Calu3 (cell line): ENCODE measurements at regions not wholly inside any gene's neighbourhood (a gene's known extent, or its start where the extent isn't known, plus 50 kb on each side); places are given as distances from the start of the nearest gene placed in this dataset.
"Not testable (repeated sequence)": the region's sequence is repeated elsewhere in the genome, so short reads cannot be mapped to it uniquely, and the experiment has no call there.

ENCODE experiments used
- BruUV-seq: library from RNA; stranded (reverse); fragments of 400-500 nt; replicated peaks from 2 replicates; lab custom pipeline; 2021; lab: Mats Ljungman, UMichigan
- CTCF ChIA-PET: fragments of 300-600 bp; sonication (Branson Sonifier 250); formaldehyde crosslinking; loops from one replicate; lab custom pipeline; 2022; ENCODE audit warnings: antibody characterized with exemption; lab: Charles Lee
- DNase-seq: peaks from one replicate; pipeline ENCODE4 v3.0.0; 2022
- H3K27ac Mint-ChIP-seq: one replicate; pipeline ENCODE4 v1.8.0; 2022; ENCODE audit warnings: mixed read lengths; ENCODE audit not compliant: unreplicated experiment
- H3K27me3 Mint-ChIP-seq: one replicate; pipeline ENCODE4 v1.8.0; 2022; ENCODE audit warnings: mixed read lengths; ENCODE audit not compliant: unreplicated experiment
- H3K36me3 Mint-ChIP-seq: one replicate; pipeline ENCODE4 v1.8.0; 2022; ENCODE audit warnings: mild to moderate bottlenecking, moderate library complexity, mixed read lengths; ENCODE audit not compliant: insufficient read depth, unreplicated experiment
- H3K4me1 Mint-ChIP-seq: one replicate; pipeline ENCODE4 v1.8.0; 2022; ENCODE audit warnings: mild to moderate bottlenecking, low read depth, mixed read lengths; ENCODE audit not compliant: unreplicated experiment
- H3K4me3 Mint-ChIP-seq: one replicate; pipeline ENCODE4 v1.8.0; 2022; ENCODE audit warnings: mild to moderate bottlenecking, low read depth, moderate library complexity, mixed read lengths; ENCODE audit not compliant: unreplicated experiment
- H3K9me3 Mint-ChIP-seq: one replicate; pipeline ENCODE4 v1.8.0; 2022; ENCODE audit warnings: low read depth, mixed read lengths; ENCODE audit not compliant: unreplicated experiment
- intact Hi-C: fragments of 100-400 bp; cut with micrococcal nuclease; formaldehyde crosslinking; loops from one replicate; pipeline ENCODE4 v1.10.0; 2022; ENCODE audit not compliant: unreplicated experiment
- TF ChIP-seq, protein P1 (sequence below): fragments of 200-600 bp; IDR thresholded peaks from one replicate; pipeline ENCODE4 v1.8.0; 2022; ENCODE audit warnings: antibody characterized with exemption; ENCODE audit not compliant: unreplicated experiment

DNA sequence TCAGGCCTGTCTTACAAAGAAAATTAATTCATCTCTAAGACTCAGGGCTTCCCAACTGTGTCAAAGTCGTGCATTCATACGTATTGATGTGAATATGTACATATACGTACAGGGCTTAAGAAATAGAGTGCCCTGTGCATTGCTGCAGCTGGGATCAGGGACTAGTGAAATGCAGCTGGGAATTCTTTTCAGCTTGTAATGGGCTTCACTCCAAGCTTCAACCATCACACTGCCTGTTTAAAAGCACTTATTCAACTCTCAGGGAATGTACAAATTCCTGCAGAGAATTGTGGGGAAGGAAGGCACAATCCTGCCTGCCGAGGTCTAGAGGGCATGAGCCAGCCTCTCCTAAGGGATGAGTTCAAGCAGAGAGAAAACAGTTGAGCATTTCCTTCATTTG is 59.6 kb upstream of the MAN2A1 start:
- no peaks in the 10 kb centered on the region for H3K4me1 Mint-ChIP-seq
- no peaks in the 10 kb centered on the region for H3K36me3 Mint-ChIP-seq
- BruUV-seq = no TSS peak
- no peak for DNase-seq
- H3K4me3 Mint-ChIP-seq = no peak overlapping the region
- H3K27me3 Mint-ChIP-seq = peaks cover 63% of the 10 kb centered on the region
- TF ChIP-seq, protein P1, sequence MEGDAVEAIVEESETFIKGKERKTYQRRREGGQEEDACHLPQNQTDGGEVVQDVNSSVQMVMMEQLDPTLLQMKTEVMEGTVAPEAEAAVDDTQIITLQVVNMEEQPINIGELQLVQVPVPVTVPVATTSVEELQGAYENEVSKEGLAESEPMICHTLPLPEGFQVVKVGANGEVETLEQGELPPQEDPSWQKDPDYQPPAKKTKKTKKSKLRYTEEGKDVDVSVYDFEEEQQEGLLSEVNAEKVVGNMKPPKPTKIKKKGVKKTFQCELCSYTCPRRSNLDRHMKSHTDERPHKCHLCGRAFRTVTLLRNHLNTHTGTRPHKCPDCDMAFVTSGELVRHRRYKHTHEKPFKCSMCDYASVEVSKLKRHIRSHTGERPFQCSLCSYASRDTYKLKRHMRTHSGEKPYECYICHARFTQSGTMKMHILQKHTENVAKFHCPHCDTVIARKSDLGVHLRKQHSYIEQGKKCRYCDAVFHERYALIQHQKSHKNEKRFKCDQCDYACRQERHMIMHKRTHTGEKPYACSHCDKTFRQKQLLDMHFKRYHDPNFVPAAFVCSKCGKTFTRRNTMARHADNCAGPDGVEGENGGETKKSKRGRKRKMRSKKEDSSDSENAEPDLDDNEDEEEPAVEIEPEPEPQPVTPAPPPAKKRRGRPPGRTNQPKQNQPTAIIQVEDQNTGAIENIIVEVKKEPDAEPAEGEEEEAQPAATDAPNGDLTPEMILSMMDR = no peak
- peaks cover 3% of the 10 kb centered on the region for H3K9me3 Mint-ChIP-seq
- CTCF ChIA-PET = interaction anchor here (0.9 kb wide), 1 partner anchor 11 kb away, joined by 3 read pairs; no protein-coding TSS in a partner anchor
- intact Hi-C loops = no loop called here
- no peak overlapping the region for H3K27ac Mint-ChIP-seq

- no peak overlapping the region for H3K27ac Mint-ChIP-seq
- peaks cover 3% of the 10 kb centered on the region for H3K9me3 Mint-ChIP-seq
- intact Hi-C loops = no loop called here
- H3K36me3 Mint-ChIP-seq = no peaks in the 10 kb centered on the region
- TF ChIP-seq, protein P1 = no peak
- no TSS peak for BruUV-seq
- H3K4me1 Mint-ChIP-seq = no peaks in the 10 kb centered on the region
- DNase-seq = no peak
- no peak overlapping the region for H3K4me3 Mint-ChIP-seq
- CTCF ChIA-PET = no interaction called here
- H3K27me3 Mint-ChIP-seq = peaks cover 71% of the 10 kb centered on the region
These were observed 61.1 kb upstream of the MAN2A1 start for GRCh38 chr5:109628591-109628990.

DNA sequence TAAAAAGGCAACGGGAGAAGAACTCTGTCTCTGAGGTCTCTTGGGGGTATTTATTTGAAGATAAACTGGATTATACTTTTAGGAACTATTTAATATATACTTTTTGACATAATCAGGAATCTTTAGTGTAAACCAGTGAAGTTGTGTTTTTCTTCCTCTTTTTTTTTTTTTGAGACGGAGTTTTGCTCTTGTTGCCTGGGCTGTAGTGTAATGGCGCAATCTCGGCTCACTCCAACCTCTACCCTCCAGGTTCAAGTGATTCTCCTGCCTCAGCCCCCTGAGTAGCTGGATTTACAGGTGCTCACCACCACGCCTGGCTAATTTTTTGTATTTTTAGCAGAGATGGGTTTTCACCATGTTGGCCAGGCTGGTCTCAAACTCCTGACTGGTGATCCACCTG is 68.5 kb upstream of the MAN2A1 start:
- H3K27me3 Mint-ChIP-seq = peaks cover 20% of the 10 kb centered on the region
- H3K27ac Mint-ChIP-seq, H3K36me3 Mint-ChIP-seq, BruUV-seq, DNase-seq, H3K4me1 Mint-ChIP-seq, H3K4me3 Mint-ChIP-seq, H3K9me3 Mint-ChIP-seq, intact Hi-C loops, CTCF ChIA-PET: not testable (repeated sequence)

DNA sequence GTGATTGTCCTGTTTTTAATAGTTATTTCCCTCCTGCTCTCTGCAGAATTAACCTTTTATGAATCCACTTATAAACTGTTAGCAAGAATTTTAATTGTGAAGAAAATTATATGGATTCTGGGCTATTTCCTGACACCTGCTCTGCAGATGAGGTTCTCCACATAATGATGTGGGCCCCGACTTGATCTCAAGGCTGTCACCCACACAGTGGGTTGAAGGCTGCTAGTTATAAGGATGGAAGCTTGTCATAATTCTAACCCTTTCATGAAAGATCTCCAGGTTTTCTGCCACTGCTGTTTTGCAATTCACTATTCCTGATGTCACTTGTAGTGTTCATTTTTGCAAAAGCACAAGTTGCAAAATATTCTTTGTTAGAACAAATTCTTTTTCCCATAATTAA is 69.1 kb upstream of the MAN2A1 start:
- no peaks in the 10 kb centered on the region for H3K4me1 Mint-ChIP-seq
- CTCF ChIA-PET = no interaction called here
- no peak for DNase-seq
- H3K9me3 Mint-ChIP-seq = no peaks in the 10 kb centered on the region
- H3K4me3 Mint-ChIP-seq = no peak overlapping the region
- no peaks in the 10 kb centered on the region for H3K36me3 Mint-ChIP-seq
- H3K27me3 Mint-ChIP-seq = peaks cover 14% of the 10 kb centered on the region
- BruUV-seq = no TSS peak
- no peak overlapping the region for H3K27ac Mint-ChIP-seq
- TF ChIP-seq, protein P1 = no peak
- intact Hi-C loops = no loop called here

DNA sequence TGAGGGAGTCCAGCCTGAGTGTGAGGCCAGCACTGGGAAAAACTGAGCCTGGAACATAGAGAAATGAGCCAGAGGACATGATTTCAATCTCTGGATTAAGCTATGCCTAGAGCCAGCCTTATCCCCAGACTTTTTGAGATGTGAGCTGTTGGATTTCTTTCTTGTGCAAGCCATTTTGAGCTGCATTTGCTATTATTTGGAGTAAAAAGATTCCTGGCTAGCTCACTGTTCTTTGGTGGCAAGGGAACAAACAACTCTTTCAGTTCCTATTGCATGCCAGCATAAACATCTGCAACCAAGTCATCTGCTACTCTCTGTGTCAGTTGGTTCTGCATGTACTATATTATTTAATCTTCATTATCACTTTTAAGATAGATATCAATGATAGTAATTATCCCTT is 70.1 kb upstream of the MAN2A1 start:
- peaks cover 3% of the 10 kb centered on the region for H3K27me3 Mint-ChIP-seq
- H3K27ac Mint-ChIP-seq = no peak overlapping the region
- BruUV-seq = no TSS peak
- H3K4me1 Mint-ChIP-seq = no peaks in the 10 kb centered on the region
- H3K36me3 Mint-ChIP-seq = no peaks in the 10 kb centered on the region
- intact Hi-C loops = no loop called here
- CTCF ChIA-PET = interaction anchor here (0.9 to 1.0 kb wide), 2 partner anchors 10 to 1096 kb away, joined by 3 to 4 read pairs; no protein-coding TSS in a partner anchor
- TF ChIP-seq, protein P1 = no peak
- no peak overlapping the region for H3K4me3 Mint-ChIP-seq
- H3K9me3 Mint-ChIP-seq = no peaks in the 10 kb centered on the region
- no peak for DNase-seq
